HG03565 (cell line): ENCODE measurements at regions not wholly inside any gene's neighbourhood (a gene's known extent, or its start where the extent isn't known, plus 50 kb on each side); places are given as distances from the start of the nearest gene placed in this dataset.

Source experiments
- ATAC-seq: cut with Tn5 transposase; IDR thresholded peaks from one replicate; pipeline ENCODE4 v1.9.1; 2021; ENCODE audit warnings: mild to moderate bottlenecking, moderate library complexity; ENCODE audit not compliant: unreplicated experiment

DNA sequence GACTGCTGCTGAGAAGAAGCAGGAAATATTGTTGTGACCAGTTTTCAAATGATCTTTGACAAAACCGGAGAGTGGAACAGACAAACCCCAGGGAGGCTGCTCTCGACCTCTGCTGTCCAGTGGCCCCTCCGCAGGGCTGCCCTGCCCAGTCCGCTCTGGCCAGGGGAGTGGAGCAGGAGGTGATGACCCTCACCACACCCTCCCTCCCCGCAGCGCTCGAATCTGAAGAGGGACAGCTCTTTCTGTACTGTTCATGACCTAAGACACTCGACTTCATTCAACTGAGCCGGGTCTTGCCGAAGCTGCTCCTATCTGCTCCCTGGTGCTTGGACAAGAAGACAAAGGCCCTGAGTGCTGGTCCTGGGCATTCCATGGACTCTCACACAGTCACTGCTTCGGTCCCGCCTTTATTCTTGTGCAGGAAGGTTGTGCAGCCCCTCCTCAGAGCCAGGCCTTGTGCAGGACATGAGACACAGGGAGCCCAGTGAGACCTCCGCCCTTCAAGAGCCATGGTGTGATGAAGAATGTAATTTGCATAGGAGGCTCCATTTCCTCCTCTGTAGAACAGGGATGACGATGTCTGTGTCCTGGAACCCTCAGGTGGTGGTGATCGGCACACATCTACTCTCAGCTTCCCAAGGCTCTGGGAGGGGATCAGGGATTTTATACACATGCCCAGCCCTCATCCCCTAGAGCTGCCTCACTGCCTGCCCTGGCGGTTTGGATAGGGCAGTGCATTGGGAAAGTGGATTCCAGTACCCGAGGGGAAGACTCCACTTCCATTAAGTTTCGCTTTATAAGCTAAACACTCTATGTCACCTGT is 97.1 kb upstream of the PRR20G start:
- ATAC-seq: no peak

DNA sequence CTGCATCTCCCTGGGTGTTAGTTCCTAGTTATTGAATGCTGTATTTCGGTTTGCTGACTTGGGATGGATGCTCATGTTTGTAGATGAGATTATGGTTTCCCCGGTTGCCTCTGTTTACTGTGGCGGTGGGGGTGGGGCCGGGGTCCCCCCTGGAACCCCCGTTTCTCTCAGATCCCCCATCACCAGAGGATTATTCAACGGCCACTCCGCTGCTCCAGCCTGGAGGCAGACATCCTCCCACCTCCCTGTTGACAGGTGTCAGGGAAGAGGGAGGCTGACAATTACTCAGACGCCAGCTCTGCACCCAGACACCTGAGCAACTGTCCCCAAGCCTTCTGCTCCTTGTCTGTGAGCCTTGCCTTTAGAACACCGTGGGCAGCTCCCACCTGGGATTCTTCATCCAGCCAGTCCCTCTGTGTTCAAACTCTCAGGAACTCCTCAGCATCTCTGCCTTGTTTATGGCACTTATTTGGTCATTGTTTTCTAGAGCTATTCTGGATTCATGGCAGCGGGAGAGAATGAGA is 95.9 kb upstream of the PRR20G start:
- no peak for ATAC-seq

DNA sequence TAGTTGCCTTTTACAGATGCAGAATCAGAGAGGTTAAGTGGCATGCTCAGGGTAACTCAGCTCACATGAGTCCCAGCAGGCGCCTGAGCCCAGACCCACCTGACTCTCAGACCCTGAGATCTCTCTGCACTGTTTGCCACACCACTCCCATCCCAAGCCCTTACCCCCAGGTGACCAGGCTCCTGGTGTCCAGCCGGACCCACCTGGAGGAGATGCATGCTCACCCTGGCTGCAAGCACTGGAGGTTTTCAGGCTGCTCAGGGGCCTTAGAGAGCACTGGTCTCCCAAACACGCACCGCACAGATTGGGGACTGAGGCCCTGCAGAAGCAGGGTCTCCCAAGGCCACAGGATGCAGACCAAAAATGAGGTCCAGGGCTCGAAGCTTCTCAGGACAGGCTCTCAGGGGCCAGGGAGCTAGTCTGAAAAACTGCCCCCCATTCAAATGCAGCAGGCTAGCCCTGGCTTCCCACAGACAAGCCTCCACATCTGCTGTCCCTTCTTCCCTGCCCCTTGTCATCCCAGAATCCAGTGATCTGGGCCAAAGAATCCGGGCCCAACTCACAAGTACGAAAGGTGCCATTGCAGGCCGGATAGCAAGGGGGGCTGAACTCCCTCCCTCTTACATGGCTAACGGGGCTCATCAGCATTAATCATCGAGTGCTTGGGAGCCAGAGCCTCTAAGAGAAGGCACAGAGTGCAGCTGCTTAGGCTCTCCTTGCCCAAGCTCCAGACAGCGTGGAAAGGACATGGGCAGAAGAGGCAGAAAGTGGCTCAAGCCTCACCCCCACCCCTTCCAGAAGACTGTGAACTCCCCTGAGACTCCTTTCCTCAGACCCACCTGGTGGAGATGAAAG is 90.2 kb upstream of the PRR20G start:
- ATAC-seq: no peak

DNA sequence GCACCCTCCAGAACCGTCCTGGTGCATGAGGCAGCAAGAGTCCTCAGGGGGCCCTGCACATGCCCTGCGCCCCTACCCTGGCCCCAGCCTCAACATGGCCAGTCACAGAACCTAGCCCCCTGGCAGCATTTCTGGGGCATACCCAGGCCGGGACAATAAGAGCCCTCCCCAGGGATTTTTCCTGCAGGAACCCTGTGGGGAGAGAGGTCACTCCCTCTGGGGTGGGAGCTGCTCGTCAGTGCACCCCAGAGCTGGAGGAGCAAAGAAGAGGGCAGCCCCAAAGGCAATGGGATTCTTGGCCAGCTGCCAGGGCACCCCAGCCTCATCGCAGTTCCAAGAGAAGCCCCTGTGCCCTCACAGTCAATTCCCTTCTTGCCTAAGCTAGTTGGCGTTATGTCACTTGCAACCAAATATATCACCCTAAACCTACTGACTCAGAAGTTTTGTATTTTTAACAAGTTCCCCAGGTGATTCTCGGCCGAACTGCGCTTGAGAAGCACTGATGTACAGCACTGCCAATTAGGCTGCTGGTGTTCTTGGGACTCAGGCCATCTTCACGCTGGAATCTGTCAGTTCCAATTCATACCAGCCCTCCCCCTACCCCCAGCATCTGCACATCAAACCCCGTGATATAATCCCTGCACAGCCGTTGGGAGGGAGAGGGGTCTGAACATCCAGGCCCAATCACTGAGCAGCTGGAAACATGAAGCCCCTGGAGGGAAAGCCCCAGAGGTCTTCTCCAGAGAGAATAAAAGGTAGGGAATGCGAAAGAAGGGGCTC is 87.5 kb upstream of the PRR20G start:
- no peak for ATAC-seq

DNA sequence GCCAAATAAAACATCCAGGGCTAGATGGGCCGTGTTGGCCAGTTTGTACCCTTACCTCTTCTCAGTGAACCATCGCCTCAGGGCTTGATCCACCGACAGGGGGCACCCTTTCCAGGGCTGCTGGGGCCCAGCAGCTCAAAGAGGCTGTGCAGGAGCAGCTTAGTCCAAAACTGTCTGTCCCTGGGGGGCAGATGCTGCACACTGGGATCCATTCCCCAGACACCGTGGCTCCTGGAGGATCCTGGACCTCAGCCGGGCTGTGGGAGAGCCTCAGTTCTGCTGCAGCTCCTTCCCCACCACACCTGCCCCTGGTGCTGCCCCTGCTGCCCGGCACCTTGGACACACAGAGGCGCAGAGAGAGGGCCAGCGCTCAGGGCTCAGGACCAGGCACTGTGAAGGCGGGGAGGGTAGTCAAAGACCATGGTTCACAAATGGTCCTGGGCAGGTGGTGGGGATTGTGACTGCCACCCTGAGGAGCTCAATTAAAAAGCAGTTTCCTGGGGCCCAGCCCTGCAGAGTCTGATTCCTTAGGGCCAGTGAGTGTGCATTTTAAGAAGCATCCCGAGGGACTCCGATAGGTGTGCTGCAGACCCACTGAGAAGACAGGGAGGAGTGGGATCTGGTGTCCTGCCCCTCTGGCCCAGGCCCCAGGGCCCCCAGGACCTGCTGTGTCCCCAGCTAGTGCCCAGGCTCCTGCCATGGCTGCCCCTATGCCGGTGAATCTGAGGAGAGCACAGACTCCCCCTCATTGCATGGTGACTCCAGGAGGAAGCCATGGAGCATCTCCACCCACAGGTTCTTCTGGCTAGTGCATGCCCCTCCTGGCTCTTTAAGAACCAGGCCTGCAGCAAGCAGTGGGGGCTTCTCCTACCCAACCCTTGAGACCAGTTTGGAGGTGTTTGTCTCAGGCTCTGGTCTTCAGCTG is 86.5 kb upstream of the PRR20G start:
- no peak for ATAC-seq

DNA sequence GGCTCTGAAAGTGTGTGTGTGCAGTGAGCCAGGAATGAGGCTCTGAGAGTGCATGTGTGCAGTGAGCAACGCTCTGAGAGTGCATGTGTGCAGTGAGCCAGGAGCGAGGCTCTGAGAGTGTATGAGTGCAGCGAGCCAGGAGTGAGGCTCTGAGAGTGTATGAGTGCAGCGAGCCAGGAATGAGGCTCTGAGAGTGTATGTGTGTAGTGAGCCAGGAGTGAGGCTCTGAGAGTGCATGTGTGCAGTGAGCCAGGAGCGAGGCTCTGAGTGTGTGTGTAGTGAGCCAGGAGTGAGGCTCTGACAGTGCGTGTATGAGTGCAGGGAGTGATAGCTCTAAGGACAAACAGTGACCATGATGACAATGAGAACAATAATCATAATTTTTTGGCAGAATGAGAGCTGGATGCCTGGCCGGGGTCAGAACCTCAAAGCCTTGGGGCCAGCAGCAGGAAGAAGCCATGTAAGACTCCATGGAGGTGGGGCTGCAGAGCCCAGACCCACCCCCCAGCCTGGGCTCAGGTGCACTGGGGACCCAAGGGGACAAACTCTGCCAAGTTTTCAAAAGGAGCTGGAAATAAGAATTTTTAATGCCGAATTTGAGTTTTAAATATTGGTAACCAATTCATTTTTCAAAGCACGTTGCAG is 85.7 kb upstream of the PRR20G start:
- no peak for ATAC-seq

DNA sequence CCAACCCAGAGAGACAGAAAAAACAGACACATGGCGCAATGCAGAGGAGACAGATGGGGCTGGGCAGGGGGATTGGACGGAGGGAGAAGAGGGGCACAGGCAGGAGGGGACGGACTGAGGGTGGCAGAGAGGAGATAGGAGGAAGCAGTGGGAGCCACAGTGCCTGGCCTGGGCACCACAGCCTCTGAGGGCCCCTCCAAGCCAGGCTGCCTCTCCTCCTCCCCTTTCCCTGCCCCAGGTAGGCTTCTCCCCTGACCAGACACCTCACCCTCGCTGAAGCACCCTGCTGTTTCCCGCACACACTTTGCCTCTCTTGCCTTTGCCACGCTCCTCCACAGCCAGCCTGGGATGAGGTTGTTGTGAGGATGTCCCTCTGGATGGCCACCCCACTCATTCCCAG is 84.0 kb upstream of the PRR20G start:
- ATAC-seq: no peak

DNA sequence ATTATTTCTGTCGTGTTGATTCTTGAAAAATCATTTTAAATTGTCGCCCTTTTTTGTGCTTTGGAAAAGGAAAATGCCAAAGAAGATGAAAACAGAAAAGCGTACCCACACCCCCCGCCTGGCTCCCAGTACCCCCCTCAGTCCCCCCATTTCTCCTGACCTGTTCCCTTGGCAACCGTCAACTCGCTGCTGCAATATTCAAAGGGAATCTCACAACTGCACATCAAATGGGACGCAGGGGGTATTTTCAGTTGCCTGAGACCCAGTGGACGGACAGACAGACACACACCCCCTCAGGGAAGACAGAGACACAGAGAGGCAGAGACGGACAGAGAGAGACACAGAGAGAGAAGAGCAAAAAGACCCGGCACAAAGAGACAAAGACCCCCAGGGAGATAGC is 83.5 kb upstream of the PRR20G start:
- ATAC-seq: no peak

DNA sequence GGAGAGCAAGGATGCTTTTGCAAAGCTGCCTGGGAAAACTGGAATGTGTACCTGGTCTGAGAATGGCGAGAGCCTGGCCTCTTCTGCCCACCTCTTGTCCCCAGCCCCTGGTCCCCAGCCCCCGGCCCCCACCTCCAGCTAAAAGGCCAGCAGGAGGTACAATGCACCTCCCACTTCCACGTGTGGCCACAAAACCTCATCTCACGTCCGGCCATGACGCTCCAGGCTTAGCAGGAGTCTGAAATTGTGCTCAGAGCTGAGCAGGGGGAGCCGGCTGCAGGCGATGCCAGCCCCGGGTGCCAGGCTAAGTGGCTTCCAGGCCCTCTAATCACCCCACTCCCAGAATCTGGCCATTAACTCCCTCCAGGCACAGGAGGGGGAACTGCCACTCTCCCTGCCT is 83.1 kb upstream of the PRR20G start:
- ATAC-seq: no peak

DNA sequence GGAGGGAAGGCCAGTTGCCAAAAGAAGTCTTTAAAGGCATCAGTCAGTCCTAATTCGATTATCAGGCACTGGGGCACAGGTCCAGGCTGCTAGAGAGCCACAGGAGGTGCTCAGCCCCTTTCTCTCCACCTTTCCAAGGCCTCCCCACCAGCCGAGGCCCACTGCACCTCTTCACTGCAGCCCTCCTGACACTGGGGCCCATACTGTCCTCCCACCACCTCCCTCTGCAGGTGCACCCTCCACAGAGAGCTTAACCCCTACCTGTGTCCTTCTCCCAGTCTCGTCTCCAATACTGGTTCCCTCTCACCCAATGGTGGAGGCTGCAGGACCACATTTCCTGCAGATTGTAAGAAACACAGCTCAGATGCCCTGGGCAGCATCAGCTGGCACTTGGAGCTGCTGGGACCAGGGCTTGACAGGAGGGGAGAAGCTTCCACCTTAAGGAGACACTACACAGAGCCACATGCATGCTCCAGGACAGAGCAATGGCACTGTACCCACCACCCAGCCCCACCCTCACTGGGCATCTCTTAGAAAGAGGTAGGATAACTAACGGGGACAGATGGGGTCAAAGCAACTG is 81.6 kb upstream of the PRR20G start:
- ATAC-seq: no peak

DNA sequence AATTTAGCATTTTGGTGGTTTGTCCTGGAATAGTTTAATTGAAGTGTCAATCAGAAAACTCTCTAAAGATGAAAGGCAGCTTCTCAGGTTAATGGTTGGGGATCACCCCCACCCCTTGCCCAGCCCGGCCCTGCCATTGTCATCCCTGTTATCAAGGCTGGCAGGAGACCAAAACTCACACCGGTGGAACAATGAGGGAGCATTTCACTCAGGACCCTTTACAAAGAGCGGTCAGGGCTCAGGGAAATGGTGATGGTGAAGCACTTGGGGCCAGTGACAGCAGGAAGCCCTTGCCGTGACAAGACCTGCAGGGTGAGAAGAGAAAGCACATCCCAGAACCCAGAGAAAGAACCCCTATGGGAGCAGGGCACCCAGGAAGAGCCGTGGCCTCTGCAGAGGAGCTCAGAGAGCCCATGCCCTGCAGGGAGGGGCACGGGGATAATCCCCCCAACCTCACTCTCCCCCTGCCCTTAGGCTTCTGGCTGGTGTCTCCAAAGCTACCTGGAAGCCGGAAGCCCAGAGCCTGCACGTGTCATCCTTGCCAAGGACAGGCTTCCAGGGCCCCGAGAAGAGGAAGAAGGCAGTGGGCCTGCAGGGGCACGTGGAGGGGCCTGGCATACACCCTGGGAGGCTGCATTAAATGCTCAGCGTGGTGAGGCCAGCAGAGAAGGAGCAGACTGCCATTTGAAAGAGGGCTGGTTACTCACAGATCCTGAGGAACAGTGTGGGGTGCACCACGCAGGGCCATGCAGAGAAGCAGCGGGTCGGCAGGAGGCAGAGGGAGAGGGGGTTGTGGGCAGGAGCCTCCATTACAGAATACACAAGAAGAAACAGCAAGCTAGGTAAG is 80.6 kb upstream of the PRR20G start:
- no peak for ATAC-seq

DNA sequence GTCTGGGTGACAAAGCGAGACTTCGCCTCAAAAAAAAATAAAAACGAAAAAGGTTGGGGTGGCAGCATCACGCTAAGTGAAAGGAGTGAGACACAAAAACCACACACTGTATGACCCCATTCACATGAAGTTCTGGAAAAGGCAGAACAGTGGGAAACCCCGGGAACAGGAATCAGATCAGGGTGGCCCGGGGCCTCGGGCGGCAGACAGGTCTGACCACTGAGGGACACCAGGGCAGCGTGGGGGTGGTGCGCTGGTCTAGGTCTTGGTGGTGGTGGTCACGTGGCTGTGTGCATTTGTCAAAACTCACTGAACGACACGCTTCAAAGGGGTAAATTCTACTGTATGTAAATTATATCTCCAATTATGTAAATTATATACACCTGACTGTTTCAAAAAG is 79.7 kb upstream of the PRR20G start:
- ATAC-seq: no peak

DNA sequence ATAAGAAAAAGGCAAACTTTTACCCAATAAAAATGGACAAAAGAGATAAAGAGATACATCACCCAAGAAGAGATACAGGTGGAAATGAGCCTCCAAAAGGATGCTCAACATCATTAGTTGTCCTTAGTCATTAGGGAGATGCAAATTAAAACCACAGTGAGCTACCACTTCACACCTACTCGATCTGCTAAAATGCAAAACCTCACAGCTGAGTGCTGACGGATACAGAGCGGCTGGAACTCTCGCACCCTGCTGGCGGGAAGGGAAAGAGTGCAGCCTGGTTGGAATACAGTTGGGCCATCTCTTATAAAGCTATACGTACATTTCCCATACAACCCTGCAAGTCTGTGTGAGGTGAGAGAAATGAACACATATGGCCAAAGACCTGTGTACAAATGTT is 78.5 kb upstream of the PRR20G start:
- no peak for ATAC-seq

DNA sequence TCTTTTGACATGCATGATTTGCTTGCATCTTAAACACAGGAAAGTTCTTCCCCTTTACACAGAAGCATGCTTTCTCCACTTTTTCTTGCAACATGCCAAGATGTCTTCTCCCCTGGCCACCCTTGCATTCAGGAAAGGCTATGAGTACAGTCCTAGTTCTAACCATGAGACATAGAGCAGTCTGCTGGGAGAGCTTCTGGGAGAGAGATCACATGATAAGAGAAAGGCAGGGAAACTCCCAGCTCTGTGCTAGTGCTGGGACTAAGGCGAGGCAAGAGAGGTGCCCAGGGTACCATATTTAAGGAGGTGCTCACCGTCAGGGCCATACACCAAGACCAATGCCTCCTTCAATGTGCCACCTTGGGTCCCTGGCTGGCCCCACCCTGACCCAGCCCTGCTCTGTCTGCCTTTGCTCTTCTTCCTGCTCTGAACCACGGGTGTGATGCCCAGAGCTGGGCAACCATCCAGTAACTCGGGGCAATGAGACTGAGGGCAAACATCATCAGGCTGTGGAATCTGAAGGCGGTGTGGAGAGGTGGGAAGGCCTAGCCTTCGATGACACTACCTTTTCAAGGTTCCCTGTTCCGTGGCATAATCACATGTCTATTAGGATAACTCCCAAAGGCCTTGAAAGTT is 77.4 kb upstream of the PRR20G start:
- ATAC-seq: no peak

DNA sequence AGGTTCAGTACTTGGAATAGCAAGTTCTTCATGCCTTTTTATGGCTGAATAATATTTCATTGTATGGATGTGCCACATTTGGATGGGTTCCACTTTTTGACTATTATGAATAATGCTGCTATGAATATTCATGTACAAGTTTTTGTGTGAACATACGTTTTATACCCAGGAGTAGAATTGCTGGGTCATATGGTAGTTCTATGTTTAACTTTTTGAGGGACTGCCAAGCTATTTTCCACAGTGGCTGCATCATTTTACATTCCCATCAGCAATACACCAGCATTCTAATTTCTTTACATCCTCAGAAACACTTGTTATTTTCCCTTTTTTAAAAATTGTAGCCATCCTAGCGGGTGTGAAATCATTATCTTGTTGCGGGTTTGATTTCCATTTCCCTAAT is 76.0 kb upstream of the PRR20G start:
- no peak for ATAC-seq

DNA sequence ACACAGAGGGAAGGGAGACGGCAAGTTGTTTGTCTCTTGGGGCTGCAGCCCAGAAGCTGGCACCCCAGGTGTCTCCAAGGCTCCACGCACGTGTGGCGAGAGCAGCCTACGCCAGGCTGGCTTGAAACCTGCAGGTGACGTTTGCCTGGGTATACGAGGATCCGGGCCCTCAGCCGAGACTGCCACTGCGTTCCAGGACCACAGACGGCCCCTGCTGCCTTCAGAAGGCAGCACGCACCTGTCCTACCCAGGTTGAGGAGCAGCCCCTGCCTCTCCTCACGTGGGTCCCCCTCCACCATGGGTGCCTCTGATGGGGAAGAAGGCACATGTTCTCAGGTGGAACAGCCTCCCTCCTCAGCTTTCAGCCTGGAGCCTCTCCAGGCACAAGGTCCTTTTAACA is 75.3 kb upstream of the PRR20G start:
- ATAC-seq: no peak

DNA sequence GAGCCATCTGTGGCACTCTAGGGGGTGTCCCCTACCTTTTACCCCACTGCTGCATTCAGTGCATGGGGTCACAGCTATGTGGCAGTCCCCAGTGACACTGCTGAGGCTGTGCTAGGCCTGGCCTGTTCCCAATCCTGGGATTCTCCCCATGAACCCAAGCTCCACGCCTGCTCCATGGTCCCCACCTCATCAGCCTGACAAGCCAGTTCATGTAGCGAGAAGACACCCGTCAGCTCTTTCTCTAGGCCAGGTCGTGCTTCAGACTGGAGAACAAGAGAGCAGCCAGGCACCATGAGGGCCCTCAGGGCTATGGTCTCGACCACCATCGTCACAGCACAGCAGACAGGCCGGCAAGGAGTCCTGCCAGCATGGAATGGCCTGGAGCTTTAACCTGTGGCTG is 72.8 kb upstream of the PRR20G start:
- no peak for ATAC-seq

DNA sequence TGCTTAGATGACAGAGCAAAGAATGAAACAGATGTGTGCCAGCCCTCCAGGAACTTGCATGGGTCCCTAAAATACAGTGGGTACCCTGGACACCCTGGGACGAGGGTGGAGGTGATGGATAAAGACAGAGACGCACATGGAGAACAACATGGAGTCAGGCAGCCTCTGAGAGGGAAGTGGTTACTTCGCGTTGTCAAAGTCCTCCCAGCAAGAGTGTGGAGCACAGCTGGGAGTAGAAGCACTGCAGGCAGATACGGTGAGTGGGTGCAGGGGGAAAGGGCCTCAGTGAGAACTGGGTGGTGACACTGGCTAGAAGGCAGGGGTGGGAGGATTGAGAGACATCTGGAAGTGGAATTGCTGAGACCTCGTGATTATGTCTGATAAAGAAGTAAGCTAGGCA is 70.8 kb upstream of the PRR20G start:
- ATAC-seq: no peak
